ENCODE measurements at regions not wholly inside any gene's neighbourhood (a gene's known extent, or its start where the extent isn't known, plus 50 kb on each side); places are given as distances from the start of the nearest gene placed in this dataset.

DNA sequence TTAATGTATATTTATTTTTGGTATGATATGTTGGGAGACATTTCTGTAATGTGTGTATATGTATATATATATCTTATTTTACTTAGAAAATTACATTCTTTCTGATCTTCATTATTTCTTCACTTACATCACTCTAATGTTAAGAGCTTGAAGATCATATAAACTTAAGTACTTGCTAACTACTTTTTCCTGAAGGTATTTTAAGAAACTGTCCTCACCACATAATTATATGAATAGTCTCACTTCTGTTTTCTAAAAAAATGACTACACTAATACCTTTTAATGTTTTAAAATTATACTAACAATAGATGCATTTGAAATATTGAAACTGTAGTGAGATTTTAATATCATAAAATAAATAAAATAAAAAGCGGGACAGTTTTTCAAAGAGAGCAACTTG is 377.1 kb downstream of the LRRIQ3 start:
- Histone ChIP-seq H3K4me3 (ENCODE audit: low read depth, low read length, poor library complexity, severe bottlenecking) (no peak overlapping the region), H3K9me3 (ENCODE audit: low read length) (no peaks in the 10 kb centered on the region), H4K20me1 (ENCODE audit: insufficient read depth, low read length) (no peaks in the 10 kb centered on the region), H2AFZ (ENCODE audit: low read length) (no peak overlapping the region), H3K9ac (ENCODE audit: low read length) (no peak overlapping the region), H3K4me1 (ENCODE audit: insufficient read depth, low read length, severe bottlenecking) (no peaks in the 10 kb centered on the region), H3K27me3 (ENCODE audit: insufficient read depth, low read length) (no peaks in the 10 kb centered on the region), H3K4me2 (ENCODE audit: low read length) (no peak overlapping the region), H3K79me2 (ENCODE audit: insufficient read depth, low read length) (no peaks in the 10 kb centered on the region), H3K9me2 (ENCODE audit: low read depth, low read length) (no peaks in the 10 kb centered on the region), H3K36me3 (ENCODE audit: insufficient read depth, low read length) (no peaks in the 10 kb centered on the region), H3F3A (ENCODE audit: insufficient read depth, low read length) (no peaks in the 10 kb centered on the region), H3K27ac (ENCODE audit: low read depth, low read length, poor library complexity, severe bottlenecking) (no peak overlapping the region)
- no peak for TF ChIP-seq EZH2 (IDR thresholded peaks at IDR 0.05; ENCODE audit: borderline replicate concordance, low read length)
- TF ChIP-seq, protein P1, sequence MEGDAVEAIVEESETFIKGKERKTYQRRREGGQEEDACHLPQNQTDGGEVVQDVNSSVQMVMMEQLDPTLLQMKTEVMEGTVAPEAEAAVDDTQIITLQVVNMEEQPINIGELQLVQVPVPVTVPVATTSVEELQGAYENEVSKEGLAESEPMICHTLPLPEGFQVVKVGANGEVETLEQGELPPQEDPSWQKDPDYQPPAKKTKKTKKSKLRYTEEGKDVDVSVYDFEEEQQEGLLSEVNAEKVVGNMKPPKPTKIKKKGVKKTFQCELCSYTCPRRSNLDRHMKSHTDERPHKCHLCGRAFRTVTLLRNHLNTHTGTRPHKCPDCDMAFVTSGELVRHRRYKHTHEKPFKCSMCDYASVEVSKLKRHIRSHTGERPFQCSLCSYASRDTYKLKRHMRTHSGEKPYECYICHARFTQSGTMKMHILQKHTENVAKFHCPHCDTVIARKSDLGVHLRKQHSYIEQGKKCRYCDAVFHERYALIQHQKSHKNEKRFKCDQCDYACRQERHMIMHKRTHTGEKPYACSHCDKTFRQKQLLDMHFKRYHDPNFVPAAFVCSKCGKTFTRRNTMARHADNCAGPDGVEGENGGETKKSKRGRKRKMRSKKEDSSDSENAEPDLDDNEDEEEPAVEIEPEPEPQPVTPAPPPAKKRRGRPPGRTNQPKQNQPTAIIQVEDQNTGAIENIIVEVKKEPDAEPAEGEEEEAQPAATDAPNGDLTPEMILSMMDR (IDR thresholded peaks at IDR 0.05; ENCODE audit: low read length) = no peak

DNA sequence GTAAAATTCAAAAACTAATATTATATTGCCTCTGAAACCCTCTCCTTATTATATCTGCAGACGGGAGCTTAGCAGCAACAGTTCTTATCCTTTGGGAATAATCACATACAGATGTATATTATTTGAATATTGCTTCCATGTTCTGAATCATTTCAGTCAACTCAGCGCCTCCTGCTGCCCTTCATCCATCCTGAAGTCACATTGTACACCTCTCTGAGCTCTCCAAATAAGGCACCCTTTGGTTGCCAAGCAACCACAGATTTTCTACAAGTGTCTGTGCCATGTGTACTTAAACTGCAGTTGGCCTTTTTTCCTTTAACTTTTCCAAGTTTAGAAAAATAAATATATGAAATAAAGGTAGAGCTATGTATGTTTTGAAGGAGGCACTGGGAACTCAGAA is 384.3 kb downstream of the LRRIQ3 start:
- Histone ChIP-seq H3K79me2 (ENCODE audit: insufficient read depth, low read length) (no peaks in the 10 kb centered on the region), H3K4me1 (ENCODE audit: insufficient read depth, low read length, severe bottlenecking) (no peaks in the 10 kb centered on the region), H3K27me3 (ENCODE audit: insufficient read depth, low read length) (no peaks in the 10 kb centered on the region), H3K4me3 (ENCODE audit: low read depth, low read length, poor library complexity, severe bottlenecking) (no peak overlapping the region), H3K9me3 (ENCODE audit: low read length) (no peaks in the 10 kb centered on the region), H3F3A (ENCODE audit: insufficient read depth, low read length) (no peaks in the 10 kb centered on the region), H3K4me2 (ENCODE audit: low read length) (no peak overlapping the region), H3K27ac (ENCODE audit: low read depth, low read length, poor library complexity, severe bottlenecking) (no peak overlapping the region), H2AFZ (ENCODE audit: low read length) (no peak overlapping the region), H3K9me2 (ENCODE audit: low read depth, low read length) (no peaks in the 10 kb centered on the region), H3K9ac (ENCODE audit: low read length) (no peak overlapping the region), H3K36me3 (ENCODE audit: insufficient read depth, low read length) (no peaks in the 10 kb centered on the region), H4K20me1 (ENCODE audit: insufficient read depth, low read length) (no peaks in the 10 kb centered on the region)
- no peak for TF ChIP-seq EZH2 (IDR thresholded peaks at IDR 0.05; ENCODE audit: borderline replicate concordance, low read length)
- TF ChIP-seq, protein P1 (IDR thresholded peaks at IDR 0.05; ENCODE audit: low read length) = no peak

DNA sequence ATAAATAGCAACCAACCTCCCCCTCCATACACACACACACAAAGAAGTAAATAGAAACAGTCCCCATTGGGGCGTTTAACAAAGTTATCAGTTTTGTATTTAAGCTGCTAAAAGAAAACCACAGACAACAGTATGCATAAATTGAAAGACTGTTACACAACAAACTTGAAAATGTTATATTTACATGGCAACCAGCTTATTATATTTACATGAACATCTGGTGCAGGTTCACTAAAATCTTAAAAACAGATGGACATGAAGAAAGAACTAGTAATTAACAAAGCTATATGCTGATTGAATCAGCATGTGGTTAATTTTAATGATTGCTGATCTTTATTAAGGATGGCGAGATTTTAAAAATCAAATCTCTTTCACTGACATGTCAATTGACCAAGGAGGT is 384.7 kb downstream of the LRRIQ3 start:
- H3K4me1 ChIP-seq (ENCODE audit: insufficient read depth, low read length, severe bottlenecking) = no peaks in the 10 kb centered on the region
- no peaks in the 10 kb centered on the region for H3K79me2 ChIP-seq (ENCODE audit: insufficient read depth, low read length)
- no peak overlapping the region for H3K9ac ChIP-seq (ENCODE audit: low read length)

More for the DNA sequence above, 384.7 kb downstream of the LRRIQ3 start:
- Histone ChIP-seq H3K4me2 (ENCODE audit: low read length) (no peak overlapping the region), H3K36me3 (ENCODE audit: insufficient read depth, low read length) (no peaks in the 10 kb centered on the region), H3K9me3 (ENCODE audit: low read length) (no peaks in the 10 kb centered on the region), H3K27me3 (ENCODE audit: insufficient read depth, low read length) (no peaks in the 10 kb centered on the region), H2AFZ (ENCODE audit: low read length) (no peak overlapping the region), H3F3A (ENCODE audit: insufficient read depth, low read length) (no peaks in the 10 kb centered on the region), H3K9me2 (ENCODE audit: low read depth, low read length) (no peaks in the 10 kb centered on the region), H4K20me1 (ENCODE audit: insufficient read depth, low read length) (no peaks in the 10 kb centered on the region), H3K27ac (ENCODE audit: low read depth, low read length, poor library complexity, severe bottlenecking) (no peak overlapping the region), H3K4me3 (ENCODE audit: low read depth, low read length, poor library complexity, severe bottlenecking) (no peak overlapping the region)
- TF ChIP-seq, protein P1 (IDR thresholded peaks at IDR 0.05; ENCODE audit: low read length) = no peak
- TF ChIP-seq EZH2 (IDR thresholded peaks at IDR 0.05; ENCODE audit: borderline replicate concordance, low read length) = no peak

All from OCI-LY1 (cell line).